Fibroblast of the aortic adventitia (primary cell): ENCODE measurements at regions not wholly inside any gene's neighbourhood (a gene's known extent, or its start where the extent isn't known, plus 50 kb on each side); places are given as distances from the start of the nearest gene placed in this dataset.
A peak's percentile ranks its signal among the peaks of the same experiment; 100 is the strongest.

Experiments
- DNase-seq: peaks from one replicate; pipeline ENCODE4 v3.0.0-alpha.2; 2010; ENCODE audit warnings: low read depth
- H3K4me3 ChIP-seq: 2 replicates; pipeline ENCODE4 v1.5.1; 2011; ENCODE audit warnings: low read depth, mild to moderate bottlenecking, control low read depth, low read length, moderate library complexity
- TF ChIP-seq, protein P1 (sequence below): IDR thresholded peaks from 2 replicates; pipeline ENCODE4 v1.5.1; 2011; ENCODE audit warnings: mild to moderate bottlenecking, low read length, control low read depth, inconsistent platforms; ENCODE audit not compliant: insufficient read depth

DNA sequence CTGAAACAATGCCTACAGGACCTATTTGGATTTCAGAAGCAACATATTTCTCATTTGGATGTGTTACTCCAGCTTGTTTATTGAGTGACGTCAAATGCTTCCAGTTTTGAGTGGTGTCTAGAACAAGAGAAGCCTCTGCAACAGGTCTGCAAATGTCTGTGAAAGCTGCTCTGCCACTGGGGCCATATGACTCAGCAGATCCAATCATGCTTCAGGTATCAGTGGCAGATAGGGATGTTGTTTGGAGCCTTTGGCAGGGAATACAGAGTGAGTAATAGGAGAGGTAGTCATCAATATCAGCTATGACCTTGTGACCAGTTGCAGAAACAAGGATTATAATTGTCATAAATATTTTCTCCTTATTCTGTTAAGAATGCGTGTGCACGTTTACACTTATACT, 141.1 kb upstream of the ZXDA start:
- TF ChIP-seq, protein P1, sequence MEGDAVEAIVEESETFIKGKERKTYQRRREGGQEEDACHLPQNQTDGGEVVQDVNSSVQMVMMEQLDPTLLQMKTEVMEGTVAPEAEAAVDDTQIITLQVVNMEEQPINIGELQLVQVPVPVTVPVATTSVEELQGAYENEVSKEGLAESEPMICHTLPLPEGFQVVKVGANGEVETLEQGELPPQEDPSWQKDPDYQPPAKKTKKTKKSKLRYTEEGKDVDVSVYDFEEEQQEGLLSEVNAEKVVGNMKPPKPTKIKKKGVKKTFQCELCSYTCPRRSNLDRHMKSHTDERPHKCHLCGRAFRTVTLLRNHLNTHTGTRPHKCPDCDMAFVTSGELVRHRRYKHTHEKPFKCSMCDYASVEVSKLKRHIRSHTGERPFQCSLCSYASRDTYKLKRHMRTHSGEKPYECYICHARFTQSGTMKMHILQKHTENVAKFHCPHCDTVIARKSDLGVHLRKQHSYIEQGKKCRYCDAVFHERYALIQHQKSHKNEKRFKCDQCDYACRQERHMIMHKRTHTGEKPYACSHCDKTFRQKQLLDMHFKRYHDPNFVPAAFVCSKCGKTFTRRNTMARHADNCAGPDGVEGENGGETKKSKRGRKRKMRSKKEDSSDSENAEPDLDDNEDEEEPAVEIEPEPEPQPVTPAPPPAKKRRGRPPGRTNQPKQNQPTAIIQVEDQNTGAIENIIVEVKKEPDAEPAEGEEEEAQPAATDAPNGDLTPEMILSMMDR, result no peak
- no peak overlapping the region for H3K4me3 ChIP-seq
- no peak for DNase-seq

DNA sequence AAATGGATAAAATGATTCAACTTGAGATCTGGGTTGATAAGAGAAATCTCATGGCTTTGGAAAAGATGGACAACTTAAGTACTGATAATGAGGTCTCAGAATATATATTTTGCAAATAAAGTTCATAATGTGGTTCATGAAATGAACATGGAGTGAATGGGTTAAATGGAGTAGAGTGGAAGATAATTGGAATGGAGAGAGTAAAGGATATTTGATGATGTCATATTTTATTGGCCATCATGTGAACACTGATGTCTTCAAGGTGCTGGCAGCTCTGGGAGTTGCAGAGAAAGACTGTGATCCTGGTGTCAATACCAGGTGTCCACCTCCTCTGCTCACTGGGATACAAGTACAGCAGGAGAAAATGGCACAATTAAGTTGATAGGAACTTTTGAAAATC, 133.9 kb upstream of the ZXDA start:
- TF ChIP-seq, protein P1, result no peak
- H3K4me3 ChIP-seq, result no peak overlapping the region
- no peak for DNase-seq

DNA sequence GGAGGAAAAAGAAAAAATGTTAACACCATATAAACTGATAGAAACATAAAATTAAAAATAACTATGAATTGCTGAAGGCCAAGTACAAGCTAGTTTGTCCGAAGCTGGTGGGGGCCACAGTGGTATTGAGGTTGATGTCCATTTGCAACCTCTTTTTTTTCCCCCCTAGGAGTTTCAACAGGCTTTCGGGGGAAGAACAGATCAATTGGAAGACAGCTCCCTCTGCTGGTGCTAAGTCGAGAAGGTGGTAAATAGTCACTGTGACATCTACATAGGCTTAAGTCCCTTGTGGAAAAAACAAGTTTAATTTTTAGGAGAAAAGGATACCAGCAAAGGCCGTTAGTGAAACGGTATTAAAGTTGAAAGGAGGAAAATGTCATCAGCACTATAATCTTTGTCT, 115.7 kb upstream of the ZXDA start:
- no peak overlapping the region for H3K4me3 ChIP-seq
- peak; percentile 27 for DNase-seq
- TF ChIP-seq, protein P1, result peak; percentile 48

DNA sequence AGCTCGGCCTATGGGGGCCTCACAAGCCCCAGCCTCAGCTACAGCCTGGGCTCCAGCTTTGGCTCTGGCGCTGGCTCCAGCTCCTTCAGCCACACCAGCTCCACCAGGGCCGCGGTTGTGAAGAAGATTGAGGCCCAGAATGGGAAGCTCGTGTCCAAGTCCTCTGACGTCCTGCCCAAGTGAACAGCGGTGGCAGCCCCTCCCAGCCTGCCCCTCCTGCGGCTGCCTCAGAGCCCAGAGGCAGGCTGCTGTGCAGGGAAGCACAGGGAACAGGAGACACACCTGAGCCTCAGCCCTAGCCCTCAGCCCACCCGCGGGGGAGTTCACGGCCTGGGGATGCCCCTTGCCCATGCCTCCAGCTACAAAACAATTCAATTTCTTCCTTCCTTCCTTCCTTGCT, 75.7 kb upstream of the ZXDA start:
- TF ChIP-seq, protein P1, result no peak
- no peak overlapping the region for H3K4me3 ChIP-seq
- DNase-seq, result no peak

DNA sequence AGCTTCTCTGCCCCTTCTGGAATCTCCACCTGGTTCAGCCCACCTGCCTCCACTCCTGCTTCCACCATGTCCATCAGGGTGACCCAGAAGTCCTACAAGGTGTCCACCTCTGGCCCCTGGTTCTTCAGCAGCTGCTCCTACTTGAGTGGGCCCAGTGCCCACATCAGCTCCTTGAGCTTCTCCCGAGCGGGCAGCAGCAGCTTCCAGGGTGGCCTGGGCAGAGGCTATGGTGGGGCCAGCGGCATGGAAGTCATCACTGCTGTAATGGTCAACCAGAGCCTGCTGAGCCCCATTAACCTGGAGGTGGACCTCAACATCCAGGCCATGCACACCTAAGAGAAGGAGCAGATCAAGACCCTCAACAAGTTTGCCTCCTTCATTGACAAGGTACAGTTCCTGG, 74.4 kb upstream of the ZXDA start:
- TF ChIP-seq, protein P1, result no peak
- no peak for DNase-seq
- H3K4me3 ChIP-seq, result no peak overlapping the region

DNA sequence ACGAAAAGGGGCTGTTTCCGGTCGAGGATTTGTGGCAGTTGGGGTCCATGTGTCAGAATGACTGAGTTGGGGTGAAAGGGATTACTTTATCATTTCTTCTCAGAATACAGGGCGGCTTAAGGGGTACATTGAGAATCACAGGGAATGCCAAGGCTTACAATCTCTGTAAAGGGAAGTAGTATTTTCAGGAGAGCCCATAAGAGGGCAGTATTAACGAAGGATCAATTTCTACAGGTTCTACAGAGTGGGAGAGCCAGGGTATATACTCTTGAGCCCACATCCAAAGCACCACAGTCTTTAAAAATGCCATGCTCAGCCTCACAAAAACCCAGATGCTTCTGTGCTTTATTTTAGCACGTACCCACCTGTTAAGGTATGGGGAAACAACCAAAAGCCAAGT, 67.7 kb upstream of the ZXDA start:
- DNase-seq, result no peak
- H3K4me3 ChIP-seq, result no peak overlapping the region
- TF ChIP-seq, protein P1, result no peak

DNA sequence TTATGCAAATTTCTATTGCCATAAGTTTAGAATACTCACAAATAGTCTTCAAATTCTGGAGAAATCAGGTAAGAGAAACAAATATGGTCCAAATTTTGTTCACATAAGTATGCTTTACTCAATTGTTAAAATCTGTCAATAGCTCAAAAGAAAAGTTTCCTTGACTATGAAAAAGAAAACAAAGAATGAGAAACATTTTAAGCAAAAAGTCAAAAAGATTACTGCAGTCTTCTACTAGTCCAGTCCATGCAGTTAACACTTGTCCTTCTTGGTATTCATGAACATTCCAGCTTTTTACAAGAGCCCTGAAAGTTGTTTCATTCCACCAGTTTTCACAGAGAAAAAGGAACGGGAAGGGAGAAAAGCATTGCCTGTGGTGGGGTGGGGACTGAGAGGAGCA, 54.7 kb upstream of the ZXDA start:
- no peak overlapping the region for H3K4me3 ChIP-seq
- no peak for DNase-seq
- TF ChIP-seq, protein P1, result no peak
